Endothelial cell of umbilical vein (primary cell): ENCODE measurements at regions not wholly inside any gene's neighbourhood (a gene's known extent, or its start where the extent isn't known, plus 50 kb on each side); places are given as distances from the start of the nearest gene placed in this dataset.

ENCODE experiments used
- BruUV-seq: library from RNA; stranded (reverse); fragments of 400-500 nt; replicated peaks from 2 replicates; lab custom pipeline; 2021; lab: Mats Ljungman, UMichigan
- CTCF ChIA-PET: fragments of 300-600, 350-600 bp; sonication (Branson Sonifier 250); formaldehyde crosslinking; loops from one replicate; lab custom pipeline; 2021; ENCODE audit warnings: antibody characterized with exemption, inconsistent platforms; lab: Charles Lee
- POLR2A ChIA-PET: fragments of 300-600, 350-600 bp; sonication (Branson Sonifier 250); formaldehyde crosslinking; loops from one replicate; lab custom pipeline; 2021; ENCODE audit warnings: antibody characterized with exemption, inconsistent platforms; lab: Charles Lee
- DNase-seq: peaks from one replicate; pipeline ENCODE4 v3.0.0-alpha.2; 2011; ENCODE audit warnings: low read depth, low spot score
- FAIRE-seq: peaks from 2 replicates; lab custom pipeline; 2011; peaks lifted over from hg19 to GRCh38; lab: Jason Lieb, UNC
- H2AFZ ChIP-seq: 2 replicates; pipeline ENCODE4 v1.6.0; 2012; ENCODE audit warnings: low read depth, low read length, control low read depth, inconsistent platforms
- H3K27ac ChIP-seq: 2 replicates; pipeline ENCODE4 v1.5.1; 2011; ENCODE audit warnings: low read depth, mild to moderate bottlenecking, control low read depth, low read length, moderate library complexity; ENCODE audit not compliant: insufficient read depth
- H3K27me3 ChIP-seq, 2 experiments: 2 replicates each; pipeline versions ENCODE4 v1.6.0 to v1.6.1; 2011; ENCODE audit warnings: low read length in 2 of 2, mixed read lengths in 1 of 2; ENCODE audit not compliant: control insufficient read depth in 2 of 2, insufficient read depth in 2 of 2
- H3K36me3 ChIP-seq, 2 experiments: 2 replicates in 1 of 2; 3 replicates in 1 of 2; pipeline ENCODE4 v1.5.1; 2011; ENCODE audit warnings: low read length in 2 of 2, mild to moderate bottlenecking in 1 of 2, moderate library complexity in 1 of 2; ENCODE audit not compliant: control insufficient read depth in 2 of 2, insufficient read depth in 2 of 2; ENCODE audit errors: extremely low read depth in 1 of 2
- H3K4me1 ChIP-seq: 3 replicates; pipeline ENCODE4 v1.5.1; 2011; ENCODE audit warnings: mild to moderate bottlenecking, low read length; ENCODE audit not compliant: control insufficient read depth, insufficient read depth; ENCODE audit errors: extremely low read depth
- H3K4me2 ChIP-seq: 2 replicates; pipeline ENCODE4 v1.6.1; 2011; ENCODE audit warnings: low read length, control low read depth, mixed read lengths; ENCODE audit not compliant: insufficient read depth
- H3K4me3 ChIP-seq, 3 experiments: fragments of 200-600 bp in 1 of 3; sonication (generic), shearing (Covaris generic) in 1 of 3; replicated peaks in 1 of 3; 2 replicates each; pipeline ENCODE4 v1.5.1; 2011 to 2016; ENCODE audit warnings: control low read depth in 3 of 3, low read length in 3 of 3, mild to moderate bottlenecking in 2 of 3, inconsistent platforms in 1 of 3, low read depth in 1 of 3, moderate library complexity in 1 of 3; ENCODE audit not compliant: insufficient read depth in 1 of 3
- H3K79me2 ChIP-seq: 2 replicates; pipeline ENCODE4 v1.6.0; 2012; ENCODE audit warnings: low read length, inconsistent platforms; ENCODE audit not compliant: control insufficient read depth, insufficient read depth
- H3K9ac ChIP-seq: replicated peaks from 2 replicates; pipeline ENCODE3; 2011; ENCODE audit warnings: low read length, control low read depth; ENCODE audit not compliant: insufficient read depth; ENCODE audit errors: extremely low read depth
- H3K9me1 ChIP-seq: replicated peaks from 3 replicates; pipeline ENCODE4 v1.6.0; 2011; ENCODE audit warnings: mild to moderate bottlenecking, low read length; ENCODE audit not compliant: control insufficient read depth, insufficient read depth; ENCODE audit errors: extremely low read depth
- H3K9me3 ChIP-seq: replicated peaks from 2 replicates; pipeline ENCODE4 v1.5.1; 2012; ENCODE audit warnings: low read length, inconsistent platforms; ENCODE audit not compliant: control insufficient read depth, insufficient read depth
- H4K20me1 ChIP-seq: replicated peaks from 2 replicates; pipeline ENCODE3; 2011; ENCODE audit warnings: mild to moderate bottlenecking, low read length; ENCODE audit not compliant: control insufficient read depth, insufficient read depth; ENCODE audit errors: extremely low read depth
- CTCF ChIP-seq, 2 donors: IDR thresholded peaks; 1 replicate in 1 of 2; 2 replicates in 1 of 2; pipeline ENCODE4 v1.5.1; 2011; ENCODE audit warnings: low read length in 2 of 2, mild to moderate bottlenecking in 2 of 2, moderate library complexity in 2 of 2, control low read depth in 1 of 2, inconsistent platforms in 1 of 2, low read depth in 1 of 2; ENCODE audit not compliant: insufficient read depth in 1 of 2; ENCODE audit errors: extremely low read depth in 1 of 2
- EZH2 ChIP-seq: IDR thresholded peaks from 2 replicates; pipeline ENCODE4 v1.6.1; 2012; ENCODE audit warnings: borderline replicate concordance, low read depth, mild to moderate bottlenecking, moderate library complexity, low read length, inconsistent platforms; ENCODE audit not compliant: severe bottlenecking
- FOS ChIP-seq: IDR thresholded peaks from 2 replicates; pipeline ENCODE4 v1.6.1; 2011; ENCODE audit warnings: mild to moderate bottlenecking, low read length, moderate library complexity, borderline replicate concordance; ENCODE audit not compliant: insufficient read depth
- GATA2 ChIP-seq: IDR thresholded peaks from 2 replicates; pipeline ENCODE4 v1.7.0; 2011; ENCODE audit warnings: low read depth, mild to moderate bottlenecking, moderate library complexity, mixed read lengths, low read length; ENCODE audit not compliant: insufficient read length, insufficient read depth
- JUN ChIP-seq: IDR thresholded peaks from 2 replicates; pipeline ENCODE4 v1.6.1; 2011; ENCODE audit warnings: borderline replicate concordance, low read depth; ENCODE audit not compliant: insufficient read length, insufficient read depth
- MAX ChIP-seq: IDR thresholded peaks from 2 replicates; pipeline ENCODE4 v1.6.1; 2011; ENCODE audit not compliant: insufficient read depth, insufficient read length
- MYC ChIP-seq: IDR thresholded peaks from one replicate; pipeline ENCODE4 v1.6.1; 2011; ENCODE audit warnings: mild to moderate bottlenecking, low read depth, low read length
- POLR2A ChIP-seq: IDR thresholded peaks from 2 replicates; pipeline ENCODE4 v1.6.1; 2012; ENCODE audit warnings: low read depth, mild to moderate bottlenecking, control low read depth, low read length
- POLR2AphosphoS5 ChIP-seq: IDR thresholded peaks from 2 replicates; pipeline ENCODE4 v1.6.1; 2012; ENCODE audit warnings: low read depth, mild to moderate bottlenecking, control low read depth, low read length, moderate library complexity; ENCODE audit not compliant: insufficient read depth
- dilution Hi-C: fragments of 300-500 bp; cut with MboI; formaldehyde crosslinking; loops from one replicate; pipeline ENCODE4 v1.15.0; 2019; ENCODE audit warnings: low sequenced_read_pairs; ENCODE audit not compliant: extremely low pct_ligation_motif_present
- intact Hi-C: fragments of 100-400 bp; cut with micrococcal nuclease; formaldehyde crosslinking; loops from one replicate; pipeline ENCODE4 v1.10.0; 2022

- H4K20me1 ChIP-seq, result no peaks in the 10 kb centered on the region
- dilution Hi-C loops (no loop called here), intact Hi-C loops (no loop called here)
- no peaks in the 10 kb centered on the region for H3K9me1 ChIP-seq
- H3K27ac ChIP-seq, result no peak overlapping the region
- H3K79me2 ChIP-seq, result no peaks in the 10 kb centered on the region
- no peak overlapping the region for H2AFZ ChIP-seq
- no peaks in the 10 kb centered on the region for H3K4me1 ChIP-seq
- CTCF ChIA-PET, result no interaction called here
- TF ChIP-seq GATA2, result no peak
- TF ChIP-seq POLR2AphosphoS5, result no peak
- TF ChIP-seq JUN, result no peak
- no peak for TF ChIP-seq EZH2
- no peak for TF ChIP-seq FOS
- TF ChIP-seq MAX, result no peak
- no peak for FAIRE-seq
- no peaks in the 10 kb centered on the region for H3K27me3 ChIP-seq
- H3K4me2 ChIP-seq, result no peak overlapping the region
- POLR2A ChIA-PET, result no interaction called here
- no peak overlapping the region for H3K9ac ChIP-seq
- H3K4me3 ChIP-seq, result no peak overlapping the region
- no peaks in the 10 kb centered on the region for H3K9me3 ChIP-seq
- no TSS peak for BruUV-seq
- H3K36me3 ChIP-seq, result no peaks in the 10 kb centered on the region
- no peak for DNase-seq
These were observed 89.6 kb upstream of the FAM9A start for GRCh38 chrX:8890794-8891193.

- TF ChIP-seq MAX (no peak), GATA2 (no peak), CTCF (IDR thresholded peaks at IDR 0.05; ENCODE audit: extremely low read depth in 1 of 2, insufficient read depth in 1 of 2, low read depth in 1 of 2, low read length in 2 of 2) (no peak), FOS (no peak), POLR2AphosphoS5 (no peak), POLR2A (no peak), JUN (no peak), EZH2 (no peak), MYC (no peak)
- FAIRE-seq, result no peak
- no peaks in the 10 kb centered on the region for H4K20me1 ChIP-seq
- dilution Hi-C loops, result no loop called here
- ChIA-PET CTCF (interaction anchor here (1.2 kb wide), 1 partner anchor 9 kb away, joined by 3 read pairs; no protein-coding TSS in a partner anchor), POLR2A (no interaction called here)
- H3K9me1 ChIP-seq, result no peaks in the 10 kb centered on the region
- no peaks in the 10 kb centered on the region for H3K36me3 ChIP-seq
- no peak overlapping the region for H3K27ac ChIP-seq
- no peaks in the 10 kb centered on the region for H3K4me1 ChIP-seq
- no peak overlapping the region for H3K4me3 ChIP-seq
- no peaks in the 10 kb centered on the region for H3K9me3 ChIP-seq
- no TSS peak for BruUV-seq
- no peak overlapping the region for H2AFZ ChIP-seq
- no peak overlapping the region for H3K4me2 ChIP-seq
- H3K27me3 ChIP-seq, result no peaks in the 10 kb centered on the region
- no peaks in the 10 kb centered on the region for H3K79me2 ChIP-seq
- no peak for DNase-seq
- no peak overlapping the region for H3K9ac ChIP-seq
- intact Hi-C loops, result no loop called here
These were observed 85.8 kb upstream of the FAM9A start for GRCh38 chrX:8887004-8887403.
